ENCODE measurements at regions not wholly inside any gene's neighbourhood (a gene's known extent, or its start where the extent isn't known, plus 50 kb on each side); places are given as distances from the start of the nearest gene placed in this dataset.

DNA sequence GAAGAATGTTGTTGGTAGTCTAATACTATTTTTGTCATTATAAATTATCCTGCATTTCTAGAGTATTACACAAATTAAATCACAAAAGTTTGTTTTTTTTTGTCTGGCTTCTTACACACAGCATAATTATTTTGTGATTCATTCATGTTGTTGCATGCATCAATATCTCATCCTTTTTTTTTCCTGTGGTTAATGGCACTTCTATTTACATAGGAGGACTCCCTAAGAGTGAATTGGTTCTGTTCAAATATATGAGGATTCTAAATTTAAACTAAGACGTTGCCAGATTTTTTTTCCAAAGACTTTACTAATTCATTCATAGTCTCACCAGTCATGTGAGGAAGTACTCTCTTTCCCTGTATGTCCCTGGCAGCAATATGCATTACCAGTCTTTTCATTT, 303.3 kb downstream of the GPR37 start:
- peaks cover 4% of the 10 kb centered on the region for H3K9me3 ChIP-seq
- no peaks in the 10 kb centered on the region for H3K36me3 ChIP-seq (ENCODE audit: insufficient read depth in 1 of 2, low read depth in 1 of 2)
- DNase-seq = no peak
- 62 to 79% (median 72%) methylated on average over 1 of the region's 1 CpG for WGBS, 3 donors
- intact Hi-C loops (cut with DNase I) = no loop called here
- no peak overlapping the region for H3K27ac ChIP-seq
- H3K4me3 ChIP-seq = no peak overlapping the region
- ATAC-seq = no peak
- TF ChIP-seq, protein P1, sequence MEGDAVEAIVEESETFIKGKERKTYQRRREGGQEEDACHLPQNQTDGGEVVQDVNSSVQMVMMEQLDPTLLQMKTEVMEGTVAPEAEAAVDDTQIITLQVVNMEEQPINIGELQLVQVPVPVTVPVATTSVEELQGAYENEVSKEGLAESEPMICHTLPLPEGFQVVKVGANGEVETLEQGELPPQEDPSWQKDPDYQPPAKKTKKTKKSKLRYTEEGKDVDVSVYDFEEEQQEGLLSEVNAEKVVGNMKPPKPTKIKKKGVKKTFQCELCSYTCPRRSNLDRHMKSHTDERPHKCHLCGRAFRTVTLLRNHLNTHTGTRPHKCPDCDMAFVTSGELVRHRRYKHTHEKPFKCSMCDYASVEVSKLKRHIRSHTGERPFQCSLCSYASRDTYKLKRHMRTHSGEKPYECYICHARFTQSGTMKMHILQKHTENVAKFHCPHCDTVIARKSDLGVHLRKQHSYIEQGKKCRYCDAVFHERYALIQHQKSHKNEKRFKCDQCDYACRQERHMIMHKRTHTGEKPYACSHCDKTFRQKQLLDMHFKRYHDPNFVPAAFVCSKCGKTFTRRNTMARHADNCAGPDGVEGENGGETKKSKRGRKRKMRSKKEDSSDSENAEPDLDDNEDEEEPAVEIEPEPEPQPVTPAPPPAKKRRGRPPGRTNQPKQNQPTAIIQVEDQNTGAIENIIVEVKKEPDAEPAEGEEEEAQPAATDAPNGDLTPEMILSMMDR (IDR thresholded peaks at IDR 0.05) = no peak
- H3K27me3 ChIP-seq (ENCODE audit: insufficient read depth in 3 of 3, low read length in 2 of 3) = no peaks in the 10 kb centered on the region
- H3K4me1 ChIP-seq = no peaks in the 10 kb centered on the region

GRCh38 chr7:124460555-124460954, 305.0 kb downstream of the GPR37 start:
- intact Hi-C loops (cut with DNase I) = no loop called here
- DNase-seq = no peak

DNA sequence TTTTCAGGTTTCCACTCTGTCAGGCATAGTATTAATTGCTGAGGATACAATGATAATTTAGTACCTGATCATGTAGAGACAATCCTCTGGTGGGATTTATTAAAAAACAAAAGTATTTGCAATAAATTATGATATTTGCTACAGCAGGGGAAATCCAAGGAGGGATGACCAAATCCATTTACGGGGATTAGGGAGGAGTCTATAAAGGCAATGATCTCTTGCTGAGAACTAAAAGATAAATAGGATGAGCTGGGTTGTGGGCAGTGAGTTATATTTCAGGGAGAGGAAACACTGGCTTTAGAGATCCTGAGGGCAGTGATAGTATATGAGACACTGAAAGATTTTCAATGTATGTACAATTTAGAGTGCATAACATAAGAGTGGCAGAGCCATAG, 305.5 kb downstream of the GPR37 start:
- TF ChIP-seq, protein P1 (IDR thresholded peaks at IDR 0.05) = no peak
- 68 to 85% (median 77%) methylated on average over 1 of the region's 1 CpG for WGBS, 3 donors

More at GRCh38 chr7:124460555-124460954, 305.0 kb downstream of the GPR37 start:
- 82 to 85% (median 83%) methylated on average over 2 of the region's 2 CpGs for WGBS, 3 donors
- ATAC-seq = no peak
- Histone ChIP-seq H3K36me3 (ENCODE audit: insufficient read depth in 1 of 2, low read depth in 1 of 2) (no peaks in the 10 kb centered on the region), H3K27me3 (ENCODE audit: insufficient read depth in 3 of 3, low read length in 2 of 3) (no peaks in the 10 kb centered on the region), H3K4me3 (no peak overlapping the region), H3K9me3 (peaks cover 4% of the 10 kb centered on the region), H3K4me1 (no peaks in the 10 kb centered on the region), H3K27ac (no peak overlapping the region)
- TF ChIP-seq, protein P1 (IDR thresholded peaks at IDR 0.05) = no peak

GRCh38 chr7:124459101-124460055, 306.2 kb downstream of the GPR37 start:
- Histone ChIP-seq H3K9me3 (peaks cover 4% of the 10 kb centered on the region), H3K27ac (no peak overlapping the region), H3K27me3 (ENCODE audit: insufficient read depth in 3 of 3, low read length in 2 of 3) (no peaks in the 10 kb centered on the region), H3K4me1 (no peaks in the 10 kb centered on the region), H3K36me3 (ENCODE audit: insufficient read depth in 1 of 2, low read depth in 1 of 2) (no peaks in the 10 kb centered on the region), H3K4me3 (no peak overlapping the region)
- TF ChIP-seq, protein P1 (IDR thresholded peaks at IDR 0.05) = no peak
- 48% methylated on average over 8 of the region's 8 CpGs for WGBS, 3 donors
- DNase-seq (no peak), ATAC-seq (no peak)
- intact Hi-C loops (cut with DNase I) = no loop called here

More for the DNA sequence above, 305.5 kb downstream of the GPR37 start:
- Histone ChIP-seq H3K36me3 (ENCODE audit: insufficient read depth in 1 of 2, low read depth in 1 of 2) (no peaks in the 10 kb centered on the region), H3K4me1 (no peaks in the 10 kb centered on the region), H3K27me3 (ENCODE audit: insufficient read depth in 3 of 3, low read length in 2 of 3) (no peaks in the 10 kb centered on the region), H3K27ac (no peak overlapping the region), H3K4me3 (no peak overlapping the region), H3K9me3 (peaks cover 4% of the 10 kb centered on the region)
- no peak for ATAC-seq
- no peak for DNase-seq
- intact Hi-C loops (cut with DNase I) = no loop called here

Measured in psoas muscle (tissue), 7 donors.